AG09319 (cell line): ENCODE measurements at regions not wholly inside any gene's neighbourhood (a gene's known extent, or its start where the extent isn't known, plus 50 kb on each side); places are given as distances from the start of the nearest gene placed in this dataset.

Source experiments
- DNase-seq: peaks from one replicate; pipeline ENCODE4 v3.0.0-alpha.2; 2010; ENCODE audit warnings: low read depth; ENCODE audit errors: extremely low read depth
- CTCF ChIP-seq: IDR thresholded peaks from 2 replicates; pipeline ENCODE4 v1.5.1; 2011; ENCODE audit warnings: low read depth, mild to moderate bottlenecking, inconsistent platforms, low read length, moderate library complexity

GRCh38 chrX:98646351-98646750 lies 1762.6 kb downstream of the RPA4 start:
- DNase-seq = no peak
- no peak for TF ChIP-seq CTCF

- DNase-seq = no peak
- no peak for TF ChIP-seq CTCF
Measured at GRCh38 chrX:98654565-98654964, 1755.5 kb downstream of the PCDH19 start.
